GM21367 (cell line): ENCODE measurements at regions not wholly inside any gene's neighbourhood (a gene's known extent, or its start where the extent isn't known, plus 50 kb on each side); places are given as distances from the start of the nearest gene placed in this dataset.
"Not testable (repeated sequence)": the region's sequence is repeated elsewhere in the genome, so short reads cannot be mapped to it uniquely, and the experiment has no call there.

Experiments used
- ATAC-seq: cut with Tn5 transposase; IDR thresholded peaks from one replicate; pipeline ENCODE4 v1.9.1; 2021; ENCODE audit not compliant: unreplicated experiment

- ATAC-seq, result no peak
These were observed 127.3 kb downstream of the ATP23 start for GRCh38 chr12:58068706-58069105.

- ATAC-seq, result no peak
These were observed 128.0 kb downstream of the ATP23 start for GRCh38 chr12:58069268-58069963.

- ATAC-seq, result no peak
These were observed 130.6 kb downstream of the ATP23 start for GRCh38 chr12:58071994-58072393.

GRCh38 chr12:58074259-58074658 lies 132.9 kb downstream of the ATP23 start:
- no peak for ATAC-seq

GRCh38 chr12:58079806-58080205 lies 138.4 kb downstream of the ATP23 start:
- no peak for ATAC-seq

GRCh38 chr12:58081488-58081887 lies 140.1 kb downstream of the ATP23 start:
- ATAC-seq, result no peak

GRCh38 chr12:58082996-58083395 lies 141.6 kb downstream of the ATP23 start:
- no peak for ATAC-seq

GRCh38 chr12:58086006-58086405 lies 144.6 kb downstream of the ATP23 start:
- ATAC-seq, result no peak

GRCh38 chr12:58086930-58087329 lies 145.6 kb downstream of the ATP23 start:
- no peak for ATAC-seq

GRCh38 chr12:58087423-58088127 lies 146.2 kb downstream of the ATP23 start:
- no peak for ATAC-seq

GRCh38 chr12:58089588-58089987 lies 148.2 kb downstream of the ATP23 start:
- no peak for ATAC-seq

- no peak for ATAC-seq
These were observed 149.3 kb downstream of the ATP23 start for GRCh38 chr12:58090685-58091084.

GRCh38 chr12:58095002-58095401 lies 153.6 kb downstream of the ATP23 start:
- ATAC-seq, result no peak

GRCh38 chr12:58097741-58098140 lies 156.4 kb downstream of the ATP23 start:
- ATAC-seq, result no peak

GRCh38 chr12:58099476-58099875 lies 158.1 kb downstream of the ATP23 start:
- no peak for ATAC-seq

GRCh38 chr12:58104351-58104755 lies 163.0 kb downstream of the ATP23 start:
- no peak for ATAC-seq

- no peak for ATAC-seq
These were observed 164.1 kb downstream of the ATP23 start for GRCh38 chr12:58105225-58106119.

GRCh38 chr12:58106195-58106594 lies 164.8 kb downstream of the ATP23 start:
- ATAC-seq, result no peak

GRCh38 chr12:58117201-58117600 lies 175.8 kb downstream of the ATP23 start:
- ATAC-seq, result no peak

- no peak for ATAC-seq
These were observed 176.3 kb downstream of the ATP23 start for GRCh38 chr12:58117667-58118066.

- not testable (repeated sequence) for ATAC-seq
These were observed 184.4 kb downstream of the ATP23 start for GRCh38 chr12:58125761-58126160.
